ENCODE measurements at regions not wholly inside any gene's neighbourhood (a gene's known extent, or its start where the extent isn't known, plus 50 kb on each side); places are given as distances from the start of the nearest gene placed in this dataset.

DNA sequence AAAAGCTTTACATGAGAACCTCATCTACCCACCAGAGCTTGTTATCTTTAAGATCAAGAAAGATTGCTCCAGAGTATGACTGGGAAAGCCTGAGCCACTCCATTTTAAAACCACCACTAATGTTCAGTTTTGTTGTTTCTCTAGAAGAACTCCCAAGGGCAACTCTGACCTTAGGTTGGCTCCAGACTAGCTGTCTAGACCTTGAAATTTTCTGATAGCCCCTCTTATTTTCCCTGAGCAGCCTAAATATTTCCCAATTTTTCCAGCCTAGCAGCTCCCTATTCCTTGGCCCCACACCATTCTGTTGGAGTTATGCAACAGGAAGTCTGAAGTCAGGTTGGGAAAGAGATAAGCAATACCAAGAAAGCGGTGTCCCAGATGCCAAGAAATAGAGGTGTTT is 84.6 kb upstream of the TCF21 start:
- TF ChIP-seq YY1 (IDR thresholded peaks at IDR 0.05; ENCODE audit: insufficient read depth, insufficient read length) (no peak), SUZ12 (IDR thresholded peaks at IDR 0.05; ENCODE audit: extremely low read depth, insufficient read depth, insufficient read length) (no peak)
